ENCODE measurements at regions not wholly inside any gene's neighbourhood (a gene's known extent, or its start where the extent isn't known, plus 50 kb on each side); places are given as distances from the start of the nearest gene placed in this dataset.
"Not testable (repeated sequence)": the region's sequence is repeated elsewhere in the genome, so short reads cannot be mapped to it uniquely, and the experiment has no call there.

GRCh38 chr3:73176941-73177340 is 115.5 kb downstream of the EBLN2 start:
- in situ Hi-C loops (cut with HindIII; ENCODE audit: low sequenced_read_pairs) = no loop called here

- in situ Hi-C loops (cut with HindIII; ENCODE audit: low sequenced_read_pairs) = no loop called here
Observed at GRCh38 chr3:73177827-73178226, 116.4 kb downstream of the EBLN2 start.

GRCh38 chr3:73179601-73180000 is 118.1 kb downstream of the EBLN2 start:
- in situ Hi-C loops (cut with HindIII; ENCODE audit: low sequenced_read_pairs) = no loop called here

- in situ Hi-C loops (cut with HindIII; ENCODE audit: low sequenced_read_pairs) = no loop called here
Observed at GRCh38 chr3:73186741-73187140, 125.3 kb downstream of the EBLN2 start.

GRCh38 chr3:73187328-73187727 is 125.9 kb downstream of the EBLN2 start:
- in situ Hi-C loops (cut with HindIII; ENCODE audit: low sequenced_read_pairs) = no loop called here

GRCh38 chr3:73188707-73189106 is 127.2 kb downstream of the EBLN2 start:
- in situ Hi-C loops (cut with HindIII; ENCODE audit: low sequenced_read_pairs) = no loop called here

GRCh38 chr3:73192036-73192738 is 130.7 kb downstream of the EBLN2 start:
- in situ Hi-C loops (cut with HindIII; ENCODE audit: low sequenced_read_pairs) = no loop called here

GRCh38 chr3:73193943-73194342 is 132.5 kb downstream of the EBLN2 start:
- in situ Hi-C loops (cut with HindIII; ENCODE audit: low sequenced_read_pairs) = not testable (repeated sequence)

- in situ Hi-C loops (cut with HindIII; ENCODE audit: low sequenced_read_pairs) = no loop called here
Observed at GRCh38 chr3:73197187-73197586, 135.7 kb downstream of the EBLN2 start.

GRCh38 chr3:73203101-73203500 is 141.6 kb downstream of the EBLN2 start:
- in situ Hi-C loops (cut with HindIII; ENCODE audit: low sequenced_read_pairs) = no loop called here

GRCh38 chr3:73203633-73204032 is 142.2 kb downstream of the EBLN2 start:
- in situ Hi-C loops (cut with HindIII; ENCODE audit: low sequenced_read_pairs) = no loop called here

GRCh38 chr3:73204841-73205240 is 143.4 kb downstream of the EBLN2 start:
- in situ Hi-C loops (cut with HindIII; ENCODE audit: low sequenced_read_pairs) = loop anchor here (5.0 kb wide), 1 partner anchor 33 kb away; no protein-coding TSS in a partner anchor

- in situ Hi-C loops (cut with HindIII; ENCODE audit: low sequenced_read_pairs) = loop anchor here (5.0 kb wide), 1 partner anchor 34 kb away; no protein-coding TSS in a partner anchor
Observed at GRCh38 chr3:73206030-73206429, 144.6 kb downstream of the EBLN2 start.

- in situ Hi-C loops (cut with HindIII; ENCODE audit: low sequenced_read_pairs) = loop anchor here (5.0 kb wide), 1 partner anchor 36 kb away; no protein-coding TSS in a partner anchor
Observed at GRCh38 chr3:73207946-73208440, 146.5 kb downstream of the EBLN2 start.

- in situ Hi-C loops (cut with HindIII; ENCODE audit: low sequenced_read_pairs) = no loop called here
Observed at GRCh38 chr3:73210759-73211158, 149.3 kb downstream of the EBLN2 start.

- in situ Hi-C loops (cut with HindIII; ENCODE audit: low sequenced_read_pairs) = no loop called here
Observed at GRCh38 chr3:73212683-73213082, 151.2 kb downstream of the EBLN2 start.

GRCh38 chr3:73213896-73214295 is 152.4 kb downstream of the EBLN2 start:
- in situ Hi-C loops (cut with HindIII; ENCODE audit: low sequenced_read_pairs) = no loop called here

- in situ Hi-C loops (cut with HindIII; ENCODE audit: low sequenced_read_pairs) = no loop called here
Observed at GRCh38 chr3:73214846-73215245, 153.4 kb downstream of the EBLN2 start.

GRCh38 chr3:73215281-73215680 is 153.8 kb downstream of the EBLN2 start:
- in situ Hi-C loops (cut with HindIII; ENCODE audit: low sequenced_read_pairs) = no loop called here

GRCh38 chr3:73215901-73216300 is 154.4 kb downstream of the EBLN2 start:
- in situ Hi-C loops (cut with HindIII; ENCODE audit: low sequenced_read_pairs) = no loop called here

- in situ Hi-C loops (cut with HindIII; ENCODE audit: low sequenced_read_pairs) = no loop called here
Observed at GRCh38 chr3:73216310-73216709, 154.9 kb downstream of the EBLN2 start.

GRCh38 chr3:73222126-73222525 is 160.7 kb downstream of the EBLN2 start:
- in situ Hi-C loops (cut with HindIII; ENCODE audit: low sequenced_read_pairs) = no loop called here
